OCI-LY1 (cell line): ENCODE measurements at regions not wholly inside any gene's neighbourhood (a gene's known extent, or its start where the extent isn't known, plus 50 kb on each side); places are given as distances from the start of the nearest gene placed in this dataset.

Source experiments
- H2AFZ ChIP-seq: fragments of 200-600 bp; sonication (generic), shearing (Covaris generic); 2 replicates; pipeline ENCODE4 v1.6.0; 2014; ENCODE audit warnings: antibody characterized with exemption, mild to moderate bottlenecking, low read length
- H3F3A ChIP-seq: fragments of 200-600 bp; sonication (generic), shearing (Covaris generic); 2 replicates; pipeline ENCODE4 v1.6.0; 2014; ENCODE audit warnings: mild to moderate bottlenecking, antibody characterized with exemption, low read length, moderate library complexity; ENCODE audit not compliant: insufficient read depth
- H3K27ac ChIP-seq: fragments of 200-600 bp; sonication (generic); 2 replicates; pipeline ENCODE4 v1.5.1; 2014; ENCODE audit warnings: low read length, mixed run types, mild to moderate bottlenecking, low read depth; ENCODE audit not compliant: poor library complexity, severe bottlenecking
- H3K27me3 ChIP-seq: fragments of 200-600 bp; sonication (generic); 2 replicates; pipeline ENCODE4 v1.6.0; 2014; ENCODE audit warnings: antibody characterized with exemption, mild to moderate bottlenecking, low read length, moderate library complexity; ENCODE audit not compliant: insufficient read depth
- H3K36me3 ChIP-seq: fragments of 200-600 bp; sonication (generic); 2 replicates; pipeline ENCODE4 v1.6.1; 2014; ENCODE audit warnings: mild to moderate bottlenecking, antibody characterized with exemption, low read length, moderate library complexity, mixed read lengths; ENCODE audit not compliant: insufficient read depth
- H3K4me1 ChIP-seq: fragments of 200-600 bp; sonication (generic); 2 replicates; pipeline ENCODE4 v1.5.1; 2014; ENCODE audit warnings: mild to moderate bottlenecking, low read length, moderate library complexity; ENCODE audit not compliant: insufficient read depth, severe bottlenecking
- H3K4me2 ChIP-seq: fragments of 200-600 bp; sonication (generic), shearing (Covaris generic); 2 replicates; pipeline ENCODE4 v1.6.1; 2014; ENCODE audit warnings: low read length
- H3K4me3 ChIP-seq: fragments of 200-600 bp; sonication (generic); 2 replicates; pipeline ENCODE4 v1.5.1; 2014; ENCODE audit warnings: low read length, low read depth, mild to moderate bottlenecking, mixed read lengths; ENCODE audit not compliant: poor library complexity, severe bottlenecking
- H3K79me2 ChIP-seq: fragments of 200-600 bp; shearing (Covaris generic); 2 replicates; pipeline ENCODE4 v1.6.1; 2016; ENCODE audit warnings: mixed run types, low read length, mixed read lengths; ENCODE audit not compliant: insufficient read depth
- H3K9ac ChIP-seq: fragments of 200-600 bp; sonication (generic), shearing (Covaris generic); 2 replicates; pipeline ENCODE4 v1.6.1; 2014; ENCODE audit warnings: mild to moderate bottlenecking, low read length, mixed read lengths
- H3K9me2 ChIP-seq: fragments of 200-600 bp; sonication (generic), shearing (Covaris generic); 2 replicates; pipeline ENCODE4 v1.6.1; 2014; ENCODE audit warnings: low read depth, mild to moderate bottlenecking, low read length, mixed read lengths
- H3K9me3 ChIP-seq: fragments of 200-600 bp; shearing (Covaris generic); 2 replicates; pipeline ENCODE4 v1.6.1; 2014; ENCODE audit warnings: low read length, mixed read lengths
- H4K20me1 ChIP-seq: fragments of 200-600 bp; sonication (generic), shearing (Covaris generic); 2 replicates; pipeline ENCODE4 v1.6.0; 2016; ENCODE audit warnings: mild to moderate bottlenecking, low read length; ENCODE audit not compliant: insufficient read depth
- CTCF ChIP-seq: fragments of 200-600 bp; sonication (generic), shearing (Covaris generic); IDR thresholded peaks from 2 replicates; pipeline ENCODE4 v1.5.1; 2017; ENCODE audit warnings: mild to moderate bottlenecking, antibody characterized with exemption, low read length, moderate library complexity, mixed read lengths
- EZH2 ChIP-seq: fragments of 200-600 bp; sonication (generic), shearing (Covaris generic); IDR thresholded peaks from 2 replicates; pipeline ENCODE4 v1.8.0; 2017; ENCODE audit warnings: borderline replicate concordance, mixed run types, mild to moderate bottlenecking, antibody characterized with exemption, low read length, moderate library complexity, mixed read lengths

GRCh38 chr9:79301085-79301484 lies 270.7 kb upstream of the TLE4 start:
- Histone ChIP-seq H3K9me2 (no peaks in the 10 kb centered on the region), H2AFZ (no peak overlapping the region), H3F3A (no peaks in the 10 kb centered on the region), H3K4me2 (no peak overlapping the region), H4K20me1 (no peaks in the 10 kb centered on the region), H3K9ac (no peak overlapping the region), H3K9me3 (no peaks in the 10 kb centered on the region), H3K27me3 (no peaks in the 10 kb centered on the region), H3K4me1 (no peaks in the 10 kb centered on the region), H3K36me3 (no peaks in the 10 kb centered on the region), H3K79me2 (no peaks in the 10 kb centered on the region), H3K4me3 (no peak overlapping the region), H3K27ac (no peak overlapping the region)
- no peak for TF ChIP-seq EZH2
- TF ChIP-seq CTCF = no peak

- no peak overlapping the region for H2AFZ ChIP-seq
- H3K79me2 ChIP-seq = no peaks in the 10 kb centered on the region
- no peaks in the 10 kb centered on the region for H4K20me1 ChIP-seq
- H3F3A ChIP-seq = no peaks in the 10 kb centered on the region
- no peaks in the 10 kb centered on the region for H3K4me1 ChIP-seq
- H3K4me2 ChIP-seq = no peak overlapping the region
- no peak overlapping the region for H3K9ac ChIP-seq
- no peak overlapping the region for H3K27ac ChIP-seq
- no peaks in the 10 kb centered on the region for H3K27me3 ChIP-seq
- no peaks in the 10 kb centered on the region for H3K9me2 ChIP-seq
- no peak for TF ChIP-seq CTCF
- TF ChIP-seq EZH2 = no peak
- no peaks in the 10 kb centered on the region for H3K36me3 ChIP-seq
- H3K4me3 ChIP-seq = no peak overlapping the region
- no peaks in the 10 kb centered on the region for H3K9me3 ChIP-seq
Observed at GRCh38 chr9:79301551-79302391, 270.0 kb upstream of the TLE4 start.

GRCh38 chr9:79302569-79302968 lies 269.2 kb upstream of the TLE4 start:
- Histone ChIP-seq H3K4me2 (no peak overlapping the region), H3K79me2 (no peaks in the 10 kb centered on the region), H2AFZ (no peak overlapping the region), H3K4me3 (no peak overlapping the region), H3K9me3 (no peaks in the 10 kb centered on the region), H4K20me1 (no peaks in the 10 kb centered on the region), H3K27ac (no peak overlapping the region), H3F3A (no peaks in the 10 kb centered on the region), H3K9me2 (no peaks in the 10 kb centered on the region), H3K9ac (no peak overlapping the region), H3K4me1 (no peaks in the 10 kb centered on the region), H3K27me3 (no peaks in the 10 kb centered on the region), H3K36me3 (no peaks in the 10 kb centered on the region)
- TF ChIP-seq EZH2 = no peak

- no peak overlapping the region for H3K4me3 ChIP-seq
- no peak overlapping the region for H3K27ac ChIP-seq
- no peaks in the 10 kb centered on the region for H3K4me1 ChIP-seq
- H2AFZ ChIP-seq = no peak overlapping the region
- H3K9me3 ChIP-seq = no peaks in the 10 kb centered on the region
- no peaks in the 10 kb centered on the region for H3F3A ChIP-seq
- no peaks in the 10 kb centered on the region for H3K36me3 ChIP-seq
- no peak overlapping the region for H3K4me2 ChIP-seq
- TF ChIP-seq CTCF (no peak), EZH2 (no peak)
- no peaks in the 10 kb centered on the region for H4K20me1 ChIP-seq
- no peaks in the 10 kb centered on the region for H3K79me2 ChIP-seq
- H3K27me3 ChIP-seq = no peaks in the 10 kb centered on the region
- H3K9ac ChIP-seq = no peak overlapping the region
- H3K9me2 ChIP-seq = no peaks in the 10 kb centered on the region
Observed at GRCh38 chr9:79308012-79308411, 263.8 kb upstream of the TLE4 start.
